ENCODE measurements at regions not wholly inside any gene's neighbourhood (a gene's known extent, or its start where the extent isn't known, plus 50 kb on each side); places are given as distances from the start of the nearest gene placed in this dataset.
A peak's percentile ranks its signal among the peaks of the same experiment; 100 is the strongest.
"Not testable (repeated sequence)": the region's sequence is repeated elsewhere in the genome, so short reads cannot be mapped to it uniquely, and the experiment has no call there.

DNA sequence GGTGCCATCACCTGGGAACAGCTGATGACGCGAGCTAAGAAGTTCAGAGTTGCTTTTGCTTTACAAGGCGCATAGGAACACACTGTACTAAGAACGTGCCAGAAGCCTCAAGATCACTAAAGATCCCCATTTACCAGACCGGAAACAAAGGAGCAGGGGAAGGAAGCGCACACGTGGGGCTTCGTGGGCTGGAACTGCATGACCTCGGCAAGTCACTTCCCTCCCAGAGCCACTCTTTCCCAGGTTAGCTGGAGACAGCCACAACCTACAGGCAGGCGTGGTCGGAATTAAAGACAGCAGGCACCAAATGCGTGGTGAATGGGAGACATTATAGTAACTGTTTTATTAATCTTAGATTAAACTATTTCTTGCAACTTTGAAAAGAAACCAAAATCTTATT lies 154.9 kb upstream of the IQSEC1 start:
- FAIRE-seq; DNase-seq (ENCODE audit: low spot score): not testable (repeated sequence)

DNA sequence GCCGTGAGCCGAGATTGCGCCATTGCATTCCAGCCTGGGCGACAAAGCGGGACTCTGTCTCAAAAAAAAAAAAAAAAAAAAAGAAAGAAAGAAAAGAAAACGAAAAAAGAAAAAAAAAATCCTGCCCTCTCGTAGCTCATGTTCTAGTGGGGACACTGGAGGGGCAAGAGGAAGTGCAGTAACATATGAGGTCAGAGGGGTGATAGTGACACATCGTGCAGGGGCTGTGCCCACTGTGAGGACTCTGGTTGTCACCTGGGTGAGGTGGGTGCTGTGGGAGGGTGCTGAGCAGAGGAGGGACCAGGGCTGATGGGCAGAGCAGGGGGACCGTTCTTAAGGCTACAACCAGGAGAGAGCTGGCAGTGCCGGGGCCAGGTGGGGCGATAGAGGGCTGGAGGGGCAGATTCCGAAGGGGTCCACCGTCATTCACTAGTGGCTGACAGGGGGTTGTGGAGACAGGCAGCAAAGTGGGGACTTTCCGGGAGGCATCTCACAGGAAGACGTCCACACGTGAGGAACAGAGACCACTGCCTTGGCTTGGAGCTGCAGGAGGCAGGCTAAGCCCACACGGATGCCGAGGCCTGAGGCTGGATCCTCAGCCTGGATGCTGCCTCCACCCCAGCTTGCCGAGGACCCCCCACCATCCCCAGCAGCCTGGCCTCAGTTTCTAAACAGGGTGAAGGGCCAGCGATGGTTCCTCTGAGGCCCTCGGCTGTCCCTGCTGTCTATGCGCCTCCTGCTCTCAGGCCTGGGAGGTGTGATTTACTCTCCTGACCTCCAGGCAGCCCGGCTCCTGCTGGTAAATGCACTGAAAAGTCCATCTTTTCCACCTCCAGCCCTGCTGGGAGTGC lies 154.3 kb upstream of the IQSEC1 start:
- no peak for DNase-seq (ENCODE audit: low spot score)
- FAIRE-seq, result no peak

DNA sequence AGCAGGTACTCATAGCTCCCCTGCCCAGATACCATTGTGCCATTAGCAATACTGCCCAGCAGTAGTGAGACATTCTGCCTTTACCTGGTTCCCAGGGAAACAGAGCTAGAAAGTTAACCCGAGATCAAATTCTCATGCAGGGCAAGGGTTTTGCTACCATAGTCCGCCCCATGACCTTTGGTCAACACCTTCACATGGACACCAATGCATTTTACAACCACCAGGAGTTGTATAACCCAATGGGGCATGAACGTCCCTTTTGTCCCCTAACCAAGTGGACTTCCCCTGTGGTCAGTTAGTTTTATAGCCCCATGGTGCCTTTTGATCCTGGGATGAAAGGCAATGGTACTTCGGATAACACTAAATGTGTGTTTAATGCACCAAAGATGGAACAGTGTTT lies 151.7 kb upstream of the IQSEC1 start:
- FAIRE-seq, result no peak
- no peak for DNase-seq (ENCODE audit: low spot score)

DNA sequence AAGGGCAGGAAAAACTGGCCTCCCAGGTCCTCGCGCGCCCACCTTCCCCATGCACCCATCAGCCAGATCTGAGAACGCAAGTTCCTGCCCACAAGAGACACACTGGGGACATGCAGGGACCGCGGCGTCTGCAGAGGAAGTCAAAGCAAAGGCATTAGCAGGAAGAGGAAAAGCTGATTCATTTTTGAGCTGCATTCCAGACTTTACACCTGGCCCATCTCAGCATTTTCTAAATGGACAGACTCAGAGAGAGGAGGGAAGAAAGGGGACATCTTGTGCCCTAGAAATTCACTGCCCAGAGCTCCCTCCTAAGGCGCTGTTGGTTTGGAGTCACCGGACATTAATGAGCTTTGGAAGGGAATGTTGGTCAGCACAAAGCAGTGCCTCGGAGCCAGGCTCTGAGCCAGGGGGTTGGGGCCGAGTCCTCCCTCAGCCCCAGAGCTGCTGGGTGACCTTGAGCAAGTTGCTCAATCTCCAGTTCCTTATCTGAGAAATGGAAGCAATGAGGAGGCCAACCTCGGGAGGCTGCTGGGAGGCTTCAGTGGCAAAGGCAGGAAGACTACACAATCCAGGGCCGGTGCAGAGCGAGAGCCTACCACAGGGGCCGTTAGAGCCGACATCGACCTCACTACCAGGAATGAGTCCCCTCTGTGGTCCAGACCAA lies 150.5 kb upstream of the IQSEC1 start:
- DNase-seq (ENCODE audit: low spot score) (no peak), FAIRE-seq (no peak)

DNA sequence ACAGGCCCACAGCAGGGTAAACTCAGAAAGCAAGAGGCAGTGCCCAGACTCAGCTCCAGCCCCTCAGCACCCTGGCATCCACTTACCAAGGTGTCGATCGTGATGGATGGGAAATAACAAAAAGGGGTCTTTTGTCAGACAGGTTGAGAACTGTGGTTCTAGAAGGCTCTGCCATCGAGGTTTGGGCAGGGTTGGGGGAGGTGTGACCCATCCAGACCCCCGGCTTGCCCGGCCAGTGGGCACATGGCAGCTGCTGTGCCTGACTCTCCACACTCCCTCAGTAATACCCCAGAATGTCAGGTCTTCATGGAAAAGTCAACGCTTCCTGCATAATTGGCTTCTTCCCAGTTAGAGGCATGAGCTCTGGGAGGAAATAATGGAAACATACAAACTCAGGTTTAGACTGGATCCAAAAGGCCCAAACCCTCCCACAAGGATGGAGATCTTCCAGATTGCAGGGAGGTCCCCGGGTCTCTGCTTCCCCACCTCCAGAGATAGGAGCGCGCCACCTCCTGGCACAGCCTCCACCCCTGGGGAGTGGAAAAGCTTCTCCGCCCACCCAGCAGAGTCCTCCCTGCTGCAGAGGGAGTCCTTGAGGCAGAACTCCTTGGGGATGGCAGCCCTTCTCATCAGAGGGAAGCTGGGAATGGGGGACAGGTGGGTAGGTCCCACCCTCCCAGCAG lies 149.8 kb upstream of the IQSEC1 start:
- FAIRE-seq (no peak), DNase-seq (ENCODE audit: low spot score) (no peak)

DNA sequence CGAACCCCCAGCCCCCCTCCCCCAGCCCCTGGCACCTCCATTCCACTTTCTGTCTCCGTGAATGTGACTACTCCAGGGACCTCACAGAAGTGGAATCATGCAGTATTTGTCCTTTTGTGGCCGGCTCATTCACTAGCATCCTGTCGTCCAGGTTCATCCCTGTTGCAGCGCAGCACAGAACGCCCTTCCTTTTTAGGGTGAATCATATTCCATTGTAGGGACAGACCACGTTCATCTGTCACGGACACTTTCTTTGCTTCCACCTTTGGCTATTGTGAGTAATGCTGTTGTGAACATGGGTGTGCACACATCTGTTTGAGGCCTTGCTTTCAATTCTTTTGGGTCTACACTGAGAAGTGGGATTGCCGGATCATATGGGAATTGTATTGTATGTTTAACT lies 148.9 kb upstream of the IQSEC1 start:
- DNase-seq (ENCODE audit: low spot score), result no peak
- peak; percentile 32 for FAIRE-seq

DNA sequence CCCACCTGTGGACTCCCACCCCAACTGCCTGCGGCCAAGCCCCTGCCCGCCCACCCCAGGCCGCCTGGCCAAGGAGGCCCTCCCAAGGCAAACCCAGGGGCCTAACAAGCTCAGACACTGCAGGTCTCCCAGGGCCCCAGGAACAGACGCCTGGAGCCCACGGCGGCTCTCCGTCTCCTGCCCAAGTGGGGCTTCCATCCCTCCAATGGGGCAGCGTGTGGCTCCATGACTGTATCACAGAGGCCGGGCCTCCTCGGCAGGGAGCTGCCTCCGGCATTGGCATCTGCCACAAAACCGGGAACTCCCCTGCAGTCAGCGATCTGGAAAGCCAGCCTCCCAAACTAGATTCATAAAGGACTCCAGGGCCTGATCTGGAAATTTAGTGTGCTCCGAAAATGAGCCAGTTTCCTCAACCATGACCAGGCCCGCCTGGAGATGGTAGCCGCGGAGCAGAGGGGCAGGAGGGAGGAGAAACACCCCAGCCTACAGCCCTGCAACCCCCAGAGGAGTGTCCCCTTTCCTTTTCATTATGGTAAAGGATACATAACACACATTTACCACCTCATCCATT lies 148.3 kb upstream of the IQSEC1 start:
- no peak for FAIRE-seq
- DNase-seq (ENCODE audit: low spot score), result no peak

DNA sequence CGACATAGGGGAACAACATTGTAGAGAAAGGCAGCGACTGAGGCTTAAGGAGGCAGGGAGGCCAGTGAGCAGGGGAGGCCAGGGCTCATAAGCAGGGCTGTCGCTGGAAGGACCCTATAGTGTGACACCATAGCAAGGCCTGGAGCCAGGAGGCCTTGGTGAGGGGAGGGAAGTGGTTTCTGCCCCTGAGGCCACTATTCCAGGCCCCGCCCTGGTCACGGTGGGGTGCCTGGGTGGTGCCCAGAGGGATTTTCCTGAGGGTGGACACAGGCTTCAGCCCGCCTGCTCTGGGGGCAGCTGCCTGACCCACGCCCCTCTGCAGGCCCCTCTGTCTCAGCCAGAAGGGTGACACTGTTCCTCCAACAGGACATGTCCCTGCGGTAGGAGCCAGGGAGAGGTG lies 147.8 kb upstream of the IQSEC1 start:
- DNase-seq (ENCODE audit: low spot score) (no peak), FAIRE-seq (no peak)

DNA sequence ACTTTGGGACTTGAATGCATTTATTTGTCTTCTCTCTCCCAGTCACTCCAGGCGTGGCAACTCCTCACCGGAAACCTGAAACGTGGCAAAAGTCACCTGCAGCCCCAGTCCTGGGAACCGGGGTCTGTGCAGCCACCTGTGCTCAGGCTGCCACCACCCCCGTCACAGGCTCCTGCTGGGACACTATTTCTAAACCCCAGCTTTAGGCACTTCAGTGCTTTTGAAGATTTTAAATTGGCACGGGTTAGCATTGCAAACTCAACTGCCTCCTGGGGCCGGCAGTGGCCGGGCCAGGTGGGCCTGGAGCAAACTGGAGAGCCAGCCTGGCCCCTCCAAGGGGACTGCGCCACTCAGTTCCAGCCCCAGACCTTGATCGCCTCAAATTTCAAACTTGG lies 146.7 kb upstream of the IQSEC1 start:
- no peak for FAIRE-seq
- DNase-seq (ENCODE audit: low spot score), result no peak

DNA sequence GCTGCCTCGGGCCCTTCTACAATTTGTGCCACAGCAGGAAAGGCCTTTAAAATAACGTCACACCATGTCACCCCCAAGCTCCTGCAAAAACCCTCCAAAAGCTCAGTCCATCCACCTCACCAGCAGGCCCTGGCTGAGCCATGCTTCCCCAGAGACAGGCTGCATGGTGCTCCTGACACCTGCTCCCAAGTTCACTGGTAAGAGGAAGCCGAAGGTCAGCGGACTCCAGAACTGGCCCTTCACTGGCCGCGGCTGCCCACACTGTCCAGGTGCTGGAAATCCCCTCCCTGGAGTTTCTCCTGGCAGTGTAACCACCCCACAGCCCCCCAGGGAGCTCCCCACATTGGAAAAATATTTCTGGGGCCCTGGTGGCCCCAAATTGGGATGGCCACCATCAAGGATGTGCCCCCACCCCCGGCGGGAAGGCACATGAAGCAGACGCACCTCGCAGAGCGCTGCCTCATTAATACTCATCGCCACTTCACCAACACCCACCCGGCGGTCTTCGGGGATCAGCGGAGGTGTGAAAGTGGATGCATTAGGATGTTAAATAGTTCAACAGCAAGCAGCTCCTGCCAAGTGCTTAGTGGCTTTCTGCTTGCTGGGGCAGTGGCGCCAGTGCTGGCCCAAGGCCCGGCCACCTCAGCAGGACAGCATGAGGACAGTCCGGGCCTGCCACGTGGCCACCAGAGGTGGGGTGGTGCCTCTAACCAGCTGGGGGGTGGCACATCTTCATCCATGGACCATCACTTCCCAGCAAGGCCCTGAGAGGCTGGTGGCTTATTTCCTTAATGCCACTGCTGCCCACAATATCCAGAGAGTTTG lies 146.1 kb upstream of the IQSEC1 start:
- DNase-seq (ENCODE audit: low spot score) (no peak), FAIRE-seq (no peak)

DNA sequence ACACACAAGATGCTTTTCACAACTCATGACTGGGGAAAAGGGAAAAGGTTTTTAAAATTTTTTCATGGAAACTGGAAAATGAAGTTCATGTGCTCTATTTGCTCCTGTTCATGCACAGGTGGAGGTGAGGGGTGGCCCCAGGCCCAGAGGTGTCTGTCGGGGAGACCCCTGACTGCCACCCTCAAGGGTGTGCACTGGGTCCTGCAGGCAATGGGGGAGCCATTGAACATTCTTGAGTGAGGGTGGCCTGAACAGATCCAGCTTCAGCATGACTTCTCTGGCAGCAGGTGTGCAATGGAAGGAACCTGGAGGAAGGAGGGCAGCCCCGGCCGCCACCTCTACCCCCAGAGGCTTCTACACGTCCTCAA lies 145.3 kb upstream of the IQSEC1 start:
- FAIRE-seq, result no peak
- DNase-seq (ENCODE audit: low spot score), result no peak

DNA sequence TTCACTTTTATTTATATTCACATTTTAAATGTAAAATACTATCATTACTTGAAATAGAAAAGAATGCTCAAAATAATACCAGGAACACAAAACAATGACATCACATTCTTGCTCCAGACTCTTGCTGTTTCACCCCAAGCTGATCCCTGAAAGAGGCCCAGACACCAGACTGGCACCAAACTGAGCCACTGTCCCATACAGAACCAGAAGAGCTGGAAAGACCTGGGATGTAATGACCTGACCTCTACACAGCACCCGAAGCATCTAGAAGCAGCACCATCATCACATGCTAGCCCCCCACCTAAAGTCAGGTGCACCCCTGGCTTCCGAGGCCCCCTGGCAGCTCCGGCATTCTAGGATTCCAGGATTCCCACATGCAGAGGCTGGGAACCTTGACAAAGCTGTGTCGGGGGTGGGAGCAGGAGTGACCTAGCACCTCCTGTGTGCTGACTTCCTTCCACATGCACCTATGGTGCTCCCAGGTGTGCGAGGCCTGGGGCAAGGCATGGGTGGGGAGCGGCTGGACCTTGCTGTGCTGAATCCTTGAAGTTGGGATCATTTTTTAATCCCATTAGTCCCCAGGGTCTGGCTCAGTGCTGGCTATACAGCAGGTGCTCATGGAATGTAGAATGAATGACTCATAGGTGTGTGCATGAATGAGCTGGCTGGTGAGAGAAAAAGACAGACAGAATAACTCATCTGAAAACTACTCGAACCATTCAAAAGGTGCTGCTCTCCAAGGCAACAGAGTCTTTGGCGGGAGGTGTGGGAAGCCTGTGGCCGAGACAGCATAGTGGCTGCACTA lies 144.7 kb upstream of the IQSEC1 start:
- DNase-seq (ENCODE audit: low spot score), result peak; percentile 92
- FAIRE-seq, result no peak

DNA sequence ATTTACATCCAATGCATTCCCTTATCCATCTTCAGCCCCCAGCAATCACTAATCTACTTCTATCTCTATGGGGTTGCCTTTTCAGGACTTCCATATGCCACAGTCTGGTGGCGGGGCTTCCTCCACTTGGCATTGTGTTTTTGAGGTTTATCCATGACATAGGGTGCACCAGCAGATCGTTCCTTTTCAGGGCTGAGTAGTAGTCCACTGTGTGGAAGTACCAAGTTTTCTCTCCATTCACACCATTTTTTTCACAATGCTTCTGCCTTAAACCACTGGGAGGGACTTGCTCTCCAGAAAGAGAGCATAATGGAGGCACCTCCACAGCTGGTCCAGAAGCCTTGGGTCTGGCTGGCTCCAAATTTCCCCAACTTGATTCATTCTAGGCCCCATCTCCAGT lies 144.0 kb upstream of the IQSEC1 start:
- no peak for DNase-seq (ENCODE audit: low spot score)

DNA sequence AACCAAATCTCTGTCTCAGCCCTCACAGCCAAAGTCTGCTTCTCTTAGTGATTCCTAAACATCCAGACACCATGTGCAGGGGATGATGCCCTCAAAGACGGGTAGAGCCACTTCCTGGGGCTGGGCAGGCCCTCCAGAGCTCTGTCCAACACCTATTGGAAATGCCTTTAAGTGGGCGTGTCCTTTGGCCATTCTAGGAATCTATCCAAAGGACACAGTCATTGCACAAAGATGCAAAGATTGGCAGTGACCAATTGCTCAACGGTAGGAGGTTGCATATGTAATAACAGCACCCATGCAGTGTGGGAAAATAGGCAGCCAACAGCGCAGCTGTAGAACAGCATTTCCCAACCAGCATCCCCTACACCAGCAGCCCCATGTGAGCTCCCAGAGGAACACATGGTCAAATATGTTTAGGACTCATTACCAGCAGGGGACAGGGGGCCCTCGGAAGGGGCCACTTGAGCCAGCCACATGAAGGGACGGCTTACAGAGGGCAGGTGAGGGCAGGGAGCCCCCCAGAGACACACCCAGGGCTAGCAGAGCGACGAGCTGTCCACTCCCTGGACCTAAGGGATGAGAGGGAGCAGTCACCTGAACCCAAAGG lies 142.8 kb upstream of the IQSEC1 start:
- FAIRE-seq (no peak), DNase-seq (ENCODE audit: low spot score) (peak; percentile 57)

More for the DNA sequence above, 144.0 kb upstream of the IQSEC1 start:
- no peak for FAIRE-seq

DNA sequence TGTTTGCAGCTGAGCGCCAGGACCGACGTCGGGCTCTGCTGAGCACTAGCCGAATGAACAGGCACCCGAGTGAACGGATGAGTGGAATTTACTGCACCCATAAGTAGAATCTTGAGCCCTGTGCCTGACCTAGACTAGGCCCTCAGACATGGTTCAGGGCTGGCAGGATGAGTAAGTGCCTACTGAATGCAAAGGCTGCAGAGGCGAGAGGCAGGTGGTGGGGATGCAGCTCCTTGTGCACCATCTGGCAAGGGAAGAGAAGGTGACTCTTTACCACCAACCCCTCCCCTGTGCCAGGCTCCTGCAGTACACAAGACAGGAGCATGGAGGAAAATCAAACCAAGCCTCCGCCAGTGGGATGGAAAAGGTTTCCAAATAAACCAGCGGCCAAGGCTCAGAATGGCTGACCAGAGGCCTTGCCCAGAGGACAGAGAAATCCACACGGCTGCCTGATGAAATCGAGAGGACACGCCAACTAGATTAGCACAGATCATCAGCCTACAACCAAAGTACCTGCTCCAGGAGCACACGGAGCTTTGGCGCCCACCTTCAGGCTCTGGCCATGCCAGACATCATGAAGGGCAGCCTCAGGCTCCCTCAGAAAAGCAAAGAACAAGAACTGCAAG lies 141.7 kb upstream of the IQSEC1 start:
- DNase-seq (ENCODE audit: low spot score) (no peak), FAIRE-seq (no peak)

DNA sequence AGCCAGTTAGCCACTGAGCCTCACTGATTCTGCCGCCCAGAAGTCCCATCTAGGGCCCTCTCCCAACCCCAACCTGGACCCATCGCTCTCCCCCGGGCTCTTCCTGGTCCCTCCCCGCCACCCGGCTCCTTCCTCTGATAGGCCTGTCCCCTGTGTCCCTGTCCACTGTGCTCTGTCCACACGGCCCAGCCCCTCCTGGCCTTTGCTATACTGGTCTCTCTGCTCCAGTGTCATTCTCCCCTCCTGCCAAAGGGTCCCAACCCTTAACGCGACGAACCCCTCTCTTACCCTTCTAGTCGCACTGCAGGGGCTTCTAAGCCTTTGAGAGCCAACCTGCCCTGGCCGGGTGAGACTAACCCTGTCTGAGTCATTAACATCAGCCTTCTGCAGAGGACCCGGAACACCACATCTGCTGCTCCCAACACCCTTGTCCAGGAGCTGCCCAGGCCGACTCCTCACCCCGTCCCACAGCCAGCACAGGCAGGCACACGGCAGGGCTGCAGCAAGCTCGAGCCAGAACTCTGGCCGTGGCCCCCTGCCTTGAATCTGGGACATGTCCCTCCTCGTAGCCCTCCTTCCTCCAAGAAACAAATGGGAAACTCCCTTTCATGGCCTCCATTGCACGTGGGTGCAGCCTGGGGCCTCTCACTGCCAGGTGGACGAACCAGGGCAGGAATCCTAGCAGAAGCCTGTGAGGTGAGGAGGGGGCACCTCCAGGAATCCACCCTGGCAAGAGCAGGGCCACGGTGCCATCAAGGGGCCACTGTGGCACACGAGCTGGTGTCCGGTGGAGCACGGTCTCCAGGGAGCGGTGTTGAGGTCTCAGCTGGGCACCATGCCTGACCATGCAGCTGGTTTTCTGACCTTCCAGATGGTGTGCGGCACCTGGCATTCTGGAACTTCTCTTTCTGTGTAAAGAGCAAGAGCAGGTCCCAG lies 140.9 kb upstream of the IQSEC1 start:
- DNase-seq (ENCODE audit: low spot score) (no peak), FAIRE-seq (no peak)

DNA sequence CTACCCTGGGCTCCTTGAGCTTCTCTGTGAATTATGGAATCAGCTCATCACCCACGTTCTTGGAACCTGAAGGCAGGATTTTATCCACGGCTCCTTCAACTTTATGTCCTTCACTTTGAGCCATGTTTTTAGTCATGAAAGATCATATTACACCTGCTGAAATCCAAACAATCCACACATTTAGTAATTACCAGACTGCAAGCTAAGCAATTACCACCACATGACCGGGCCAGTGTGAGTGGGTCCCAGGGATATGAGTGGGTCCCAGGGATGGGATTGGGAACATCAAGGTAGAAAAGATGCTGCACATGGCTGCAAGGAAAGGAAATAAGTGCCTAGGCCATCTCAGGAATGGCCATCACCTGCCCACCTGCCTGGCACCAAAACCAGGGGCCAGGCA lies 140.3 kb upstream of the IQSEC1 start:
- FAIRE-seq, result no peak
- DNase-seq (ENCODE audit: low spot score), result no peak

DNA sequence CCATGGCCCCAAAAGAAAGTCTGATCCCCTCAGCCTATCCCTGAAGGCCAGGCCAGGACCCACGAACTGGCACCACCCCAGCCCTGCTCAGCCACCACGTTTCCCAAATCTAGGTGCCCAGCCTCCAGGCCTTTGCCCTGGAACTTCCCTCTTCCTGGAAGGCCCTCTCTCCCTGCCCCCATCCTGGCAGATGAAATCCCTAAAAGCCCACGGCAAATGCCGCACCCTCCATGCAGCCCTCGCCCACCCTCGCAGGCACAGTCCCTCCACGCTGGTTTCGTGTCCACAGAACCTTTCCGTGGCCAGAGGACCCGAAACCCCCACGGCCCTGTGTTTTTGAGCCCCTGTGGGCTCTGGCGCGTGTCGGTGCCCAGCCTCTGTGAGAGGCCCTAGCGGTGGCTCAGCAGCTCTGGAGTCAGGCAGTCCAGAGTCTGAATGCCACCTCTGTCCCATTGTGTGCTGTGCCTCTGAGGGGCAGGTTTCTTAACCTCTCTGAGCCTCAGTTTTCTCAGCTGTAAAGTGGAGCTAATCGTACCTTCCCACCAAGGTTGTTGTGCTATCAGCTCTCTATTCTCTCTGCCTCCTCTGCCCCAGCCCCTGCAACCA lies 138.5 kb upstream of the IQSEC1 start:
- FAIRE-seq (no peak), DNase-seq (ENCODE audit: low spot score) (no peak)

Data from urothelium cell line (cell line).